ENCODE measurements at regions not wholly inside any gene's neighbourhood (a gene's known extent, or its start where the extent isn't known, plus 50 kb on each side); places are given as distances from the start of the nearest gene placed in this dataset.

DNA sequence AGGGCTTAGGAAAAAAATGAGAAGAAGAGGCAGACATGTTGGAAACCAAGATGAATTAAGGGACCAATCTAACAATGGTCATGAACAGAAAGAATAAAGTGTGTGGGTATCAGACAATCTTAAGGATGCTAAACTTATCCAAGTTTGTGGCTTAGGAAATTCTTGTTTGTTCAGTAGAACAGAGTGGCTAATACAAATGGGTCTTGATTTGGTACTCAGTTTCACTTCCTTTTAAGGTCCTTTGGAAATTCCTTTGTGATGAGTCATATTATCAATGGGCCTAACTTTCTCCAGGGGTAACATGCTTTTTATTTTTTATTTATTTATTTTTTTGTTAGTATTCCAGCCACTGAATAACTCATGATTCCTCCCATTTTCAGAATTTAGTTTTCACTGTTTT, 1154.7 kb upstream of the FLRT2 start:
- TF ChIP-seq, protein P1, sequence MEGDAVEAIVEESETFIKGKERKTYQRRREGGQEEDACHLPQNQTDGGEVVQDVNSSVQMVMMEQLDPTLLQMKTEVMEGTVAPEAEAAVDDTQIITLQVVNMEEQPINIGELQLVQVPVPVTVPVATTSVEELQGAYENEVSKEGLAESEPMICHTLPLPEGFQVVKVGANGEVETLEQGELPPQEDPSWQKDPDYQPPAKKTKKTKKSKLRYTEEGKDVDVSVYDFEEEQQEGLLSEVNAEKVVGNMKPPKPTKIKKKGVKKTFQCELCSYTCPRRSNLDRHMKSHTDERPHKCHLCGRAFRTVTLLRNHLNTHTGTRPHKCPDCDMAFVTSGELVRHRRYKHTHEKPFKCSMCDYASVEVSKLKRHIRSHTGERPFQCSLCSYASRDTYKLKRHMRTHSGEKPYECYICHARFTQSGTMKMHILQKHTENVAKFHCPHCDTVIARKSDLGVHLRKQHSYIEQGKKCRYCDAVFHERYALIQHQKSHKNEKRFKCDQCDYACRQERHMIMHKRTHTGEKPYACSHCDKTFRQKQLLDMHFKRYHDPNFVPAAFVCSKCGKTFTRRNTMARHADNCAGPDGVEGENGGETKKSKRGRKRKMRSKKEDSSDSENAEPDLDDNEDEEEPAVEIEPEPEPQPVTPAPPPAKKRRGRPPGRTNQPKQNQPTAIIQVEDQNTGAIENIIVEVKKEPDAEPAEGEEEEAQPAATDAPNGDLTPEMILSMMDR (IDR thresholded peaks at IDR 0.05), result no peak
- TF ChIP-seq CREB1 (CRISPR knock-in tag; IDR thresholded peaks at IDR 0.05), result no peak

Data from WTC11 (cell line).